GM23338 (cell line): ENCODE measurements at regions not wholly inside any gene's neighbourhood (a gene's known extent, or its start where the extent isn't known, plus 50 kb on each side); places are given as distances from the start of the nearest gene placed in this dataset.

Experiments used
- ATAC-seq: fragments of 200-7000 bp; cut with Tn5 transposase; 3 replicates; pipeline ENCODE4 v1.9.1; 2020
- DNase-seq: peaks from one replicate; pipeline ENCODE4 v3.0.0-alpha.2; 2015; ENCODE audit warnings: low spot score
- H2AFZ ChIP-seq: fragments of 200-600 bp; sonication (generic); 2 replicates; pipeline ENCODE4 v1.8.0; 2016; ENCODE audit warnings: antibody characterized with exemption, mild to moderate bottlenecking, moderate library complexity
- H3F3A ChIP-seq: fragments of 200-600 bp; sonication (generic); replicated peaks from 2 replicates; pipeline ENCODE4 v1.8.0; 2017; ENCODE audit warnings: antibody characterized with exemption, mixed run types, low read depth
- H3K27ac ChIP-seq: fragments of 200-600 bp; sonication (generic); 2 replicates; pipeline ENCODE4 v1.6.1; 2016; ENCODE audit warnings: low read depth
- H3K27me3 ChIP-seq: fragments of 200-600 bp; sonication (generic); 2 replicates; pipeline ENCODE4 v1.8.0; 2016; ENCODE audit warnings: mild to moderate bottlenecking, mixed run types, moderate library complexity; ENCODE audit not compliant: insufficient read depth
- H3K36me3 ChIP-seq: fragments of 200-600 bp; sonication (generic); 2 replicates; pipeline ENCODE4 v1.8.0; 2016; ENCODE audit warnings: mild to moderate bottlenecking; ENCODE audit not compliant: insufficient read depth
- H3K4me1 ChIP-seq: fragments of 200-600 bp; sonication (generic); 2 replicates; pipeline ENCODE4 v1.8.0; 2016; ENCODE audit warnings: mild to moderate bottlenecking, moderate library complexity; ENCODE audit not compliant: insufficient read depth
- H3K4me2 ChIP-seq: fragments of 200-600 bp; sonication (generic); 2 replicates; pipeline ENCODE4 v1.7.1; 2017; ENCODE audit warnings: mixed run types
- H3K4me3 ChIP-seq: fragments of 200-600 bp; sonication (generic); 2 replicates; pipeline ENCODE4 v1.6.1; 2016; ENCODE audit warnings: mixed run types
- H3K79me2 ChIP-seq: fragments of 200-600 bp; sonication (generic); replicated peaks from 2 replicates; pipeline ENCODE4 v1.8.0; 2017; ENCODE audit warnings: mild to moderate bottlenecking; ENCODE audit not compliant: insufficient read depth
- H3K9me2 ChIP-seq: fragments of 200-600 bp; sonication (generic); 2 replicates; pipeline ENCODE4 v1.8.0; 2017; ENCODE audit not compliant: insufficient read depth
- H4K20me1 ChIP-seq: fragments of 200-600 bp; sonication (generic); replicated peaks from 2 replicates; pipeline ENCODE4 v1.8.0; 2017; ENCODE audit warnings: mild to moderate bottlenecking; ENCODE audit not compliant: insufficient read depth
- H3K27ac Mint-ChIP-seq: 2 replicates; pipeline ENCODE4 v1.8.0; 2020; ENCODE audit warnings: inconsistent platforms, mild to moderate bottlenecking, moderate library complexity, mixed read lengths
- H3K27me3 Mint-ChIP-seq: 3 replicates; pipeline ENCODE4 v1.8.0; 2022; ENCODE audit warnings: low read depth, mild to moderate bottlenecking, moderate library complexity, mixed read lengths, inconsistent platforms; ENCODE audit not compliant: insufficient read depth, poor library complexity
- H3K36me3 Mint-ChIP-seq: 3 replicates; pipeline ENCODE4 v1.8.0; 2021; ENCODE audit warnings: low read depth, mild to moderate bottlenecking, inconsistent platforms, moderate library complexity, mixed read lengths
- H3K4me1 Mint-ChIP-seq: 3 replicates; pipeline ENCODE4 v1.8.0; 2020; ENCODE audit warnings: mild to moderate bottlenecking, inconsistent platforms, mixed read lengths
- H3K4me3 Mint-ChIP-seq: 3 replicates; pipeline ENCODE4 v1.8.0; 2021; ENCODE audit warnings: moderate library complexity, mild to moderate bottlenecking, inconsistent platforms, mixed read lengths
- H3K9me3 Mint-ChIP-seq: 3 replicates; pipeline ENCODE4 v1.8.0; 2020; ENCODE audit warnings: moderate library complexity, mild to moderate bottlenecking, inconsistent platforms, mixed read lengths
- CREB1 ChIP-seq: fragments of 250-450 bp; sonication (Bioruptor Pico); IDR thresholded peaks from 2 replicates; pipeline ENCODE4 v1.5.0; 2020; ENCODE audit warnings: low read depth, mild to moderate bottlenecking, moderate library complexity
- EZH2 ChIP-seq: fragments of 200-600 bp; sonication (generic); IDR thresholded peaks from one replicate; pipeline ENCODE4 v1.8.0; 2017; ENCODE audit warnings: antibody characterized with exemption, mild to moderate bottlenecking, low read depth; ENCODE audit not compliant: unreplicated experiment
- EZH2phosphoT487 ChIP-seq: fragments of 200-600 bp; sonication (generic); IDR thresholded peaks from one replicate; pipeline ENCODE4 v1.8.1; 2018; ENCODE audit warnings: antibody characterized with exemption; ENCODE audit not compliant: unreplicated experiment
- JUNB ChIP-seq: IDR thresholded peaks from one replicate; pipeline ENCODE4 v1.6.1; 2016; ENCODE audit warnings: antibody characterized with exemption; ENCODE audit not compliant: unreplicated experiment
- NANOG ChIP-seq: IDR thresholded peaks from 2 replicates; pipeline ENCODE4 v1.6.1; 2016; ENCODE audit warnings: antibody characterized with exemption, borderline replicate concordance
- STAT1 ChIP-seq: IDR thresholded peaks from one replicate; pipeline ENCODE4 v1.6.1; 2016; ENCODE audit warnings: antibody characterized with exemption; ENCODE audit not compliant: unreplicated experiment
- ZNF331 ChIP-seq: fragments of 250-450 bp; sonication (Bioruptor Pico); IDR thresholded peaks from 2 replicates; pipeline ENCODE4 v1.5.0; 2020; ENCODE audit warnings: low read depth, mild to moderate bottlenecking, moderate library complexity
- TF ChIP-seq, protein P1 (sequence below): IDR thresholded peaks from one replicate; pipeline ENCODE4 v1.6.1; 2018; ENCODE audit warnings: antibody characterized with exemption; ENCODE audit not compliant: unreplicated experiment
- TF ChIP-seq, protein P2 (sequence below), 2 experiments: fragments of 200-600 bp in 1 of 2; sonication (generic) in 1 of 2; conservative IDR thresholded peaks; 2 replicates each; pipeline versions ENCODE4 v1.5.1 to v1.6.1; 2016 to 2017; ENCODE audit warnings: antibody characterized with exemption in 2 of 2, low read depth in 2 of 2, mild to moderate bottlenecking in 2 of 2, moderate library complexity in 1 of 2
- TF ChIP-seq, protein P3 (sequence below): IDR thresholded peaks from 2 replicates; pipeline ENCODE4 v1.6.1; 2016; ENCODE audit warnings: antibody characterized with exemption
- TF ChIP-seq, protein P4 (sequence below): fragments of 250-450 bp; sonication (Bioruptor Pico); IDR thresholded peaks from 2 replicates; pipeline ENCODE4 v1.5.0; 2020; ENCODE audit warnings: mild to moderate bottlenecking, moderate library complexity

DNA sequence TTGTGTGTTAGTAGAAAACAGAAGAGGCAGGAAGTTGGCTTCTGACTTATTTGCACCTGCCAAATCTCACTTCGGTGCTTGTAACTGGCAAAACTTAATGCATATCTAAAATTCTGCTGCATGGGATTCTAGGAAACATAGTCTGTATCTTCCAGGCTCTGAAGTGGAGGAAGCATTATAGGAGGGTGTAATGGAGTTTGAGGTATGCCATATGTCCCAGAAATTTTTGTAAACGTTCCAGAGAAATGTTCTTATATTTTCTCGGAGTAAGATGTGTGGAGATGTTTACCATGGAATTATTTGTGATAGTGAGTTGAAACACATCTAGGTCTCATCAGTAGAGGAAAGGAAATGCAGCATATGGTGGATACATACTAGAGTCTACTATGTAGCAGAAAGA is 1329.0 kb upstream of the NUDT12 start:
- Mint-ChIP-seq H3K27ac (no peak overlapping the region), H3K4me3 (no peak overlapping the region), H3K36me3 (no peaks in the 10 kb centered on the region), H3K27me3 (no peaks in the 10 kb centered on the region), H3K4me1 (no peaks in the 10 kb centered on the region; the same call in 1 of the 3 replicates), H3K9me3 (no peaks in the 10 kb centered on the region)
- no peaks in the 10 kb centered on the region for H3K27me3 ChIP-seq
- DNase-seq (no peak), ATAC-seq (no peak)
- H3K27ac ChIP-seq: no peak overlapping the region
- no peak overlapping the region for H3K4me3 ChIP-seq
- no peaks in the 10 kb centered on the region for H3K4me1 ChIP-seq
- TF ChIP-seq, protein P1, sequence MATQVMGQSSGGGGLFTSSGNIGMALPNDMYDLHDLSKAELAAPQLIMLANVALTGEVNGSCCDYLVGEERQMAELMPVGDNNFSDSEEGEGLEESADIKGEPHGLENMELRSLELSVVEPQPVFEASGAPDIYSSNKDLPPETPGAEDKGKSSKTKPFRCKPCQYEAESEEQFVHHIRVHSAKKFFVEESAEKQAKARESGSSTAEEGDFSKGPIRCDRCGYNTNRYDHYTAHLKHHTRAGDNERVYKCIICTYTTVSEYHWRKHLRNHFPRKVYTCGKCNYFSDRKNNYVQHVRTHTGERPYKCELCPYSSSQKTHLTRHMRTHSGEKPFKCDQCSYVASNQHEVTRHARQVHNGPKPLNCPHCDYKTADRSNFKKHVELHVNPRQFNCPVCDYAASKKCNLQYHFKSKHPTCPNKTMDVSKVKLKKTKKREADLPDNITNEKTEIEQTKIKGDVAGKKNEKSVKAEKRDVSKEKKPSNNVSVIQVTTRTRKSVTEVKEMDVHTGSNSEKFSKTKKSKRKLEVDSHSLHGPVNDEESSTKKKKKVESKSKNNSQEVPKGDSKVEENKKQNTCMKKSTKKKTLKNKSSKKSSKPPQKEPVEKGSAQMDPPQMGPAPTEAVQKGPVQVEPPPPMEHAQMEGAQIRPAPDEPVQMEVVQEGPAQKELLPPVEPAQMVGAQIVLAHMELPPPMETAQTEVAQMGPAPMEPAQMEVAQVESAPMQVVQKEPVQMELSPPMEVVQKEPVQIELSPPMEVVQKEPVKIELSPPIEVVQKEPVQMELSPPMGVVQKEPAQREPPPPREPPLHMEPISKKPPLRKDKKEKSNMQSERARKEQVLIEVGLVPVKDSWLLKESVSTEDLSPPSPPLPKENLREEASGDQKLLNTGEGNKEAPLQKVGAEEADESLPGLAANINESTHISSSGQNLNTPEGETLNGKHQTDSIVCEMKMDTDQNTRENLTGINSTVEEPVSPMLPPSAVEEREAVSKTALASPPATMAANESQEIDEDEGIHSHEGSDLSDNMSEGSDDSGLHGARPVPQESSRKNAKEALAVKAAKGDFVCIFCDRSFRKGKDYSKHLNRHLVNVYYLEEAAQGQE: no peak
- TF ChIP-seq, protein P2, sequence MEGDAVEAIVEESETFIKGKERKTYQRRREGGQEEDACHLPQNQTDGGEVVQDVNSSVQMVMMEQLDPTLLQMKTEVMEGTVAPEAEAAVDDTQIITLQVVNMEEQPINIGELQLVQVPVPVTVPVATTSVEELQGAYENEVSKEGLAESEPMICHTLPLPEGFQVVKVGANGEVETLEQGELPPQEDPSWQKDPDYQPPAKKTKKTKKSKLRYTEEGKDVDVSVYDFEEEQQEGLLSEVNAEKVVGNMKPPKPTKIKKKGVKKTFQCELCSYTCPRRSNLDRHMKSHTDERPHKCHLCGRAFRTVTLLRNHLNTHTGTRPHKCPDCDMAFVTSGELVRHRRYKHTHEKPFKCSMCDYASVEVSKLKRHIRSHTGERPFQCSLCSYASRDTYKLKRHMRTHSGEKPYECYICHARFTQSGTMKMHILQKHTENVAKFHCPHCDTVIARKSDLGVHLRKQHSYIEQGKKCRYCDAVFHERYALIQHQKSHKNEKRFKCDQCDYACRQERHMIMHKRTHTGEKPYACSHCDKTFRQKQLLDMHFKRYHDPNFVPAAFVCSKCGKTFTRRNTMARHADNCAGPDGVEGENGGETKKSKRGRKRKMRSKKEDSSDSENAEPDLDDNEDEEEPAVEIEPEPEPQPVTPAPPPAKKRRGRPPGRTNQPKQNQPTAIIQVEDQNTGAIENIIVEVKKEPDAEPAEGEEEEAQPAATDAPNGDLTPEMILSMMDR (conservative IDR thresholded peaks at IDR 0.05; ENCODE audit: low read depth in 2 of 2): no peak
- no peak for TF ChIP-seq JUNB
- TF ChIP-seq EZH2: no peak
- TF ChIP-seq NANOG: no peak
- no peak for TF ChIP-seq ZNF331 (CRISPR knock-in tag)
- TF ChIP-seq, protein P3, sequence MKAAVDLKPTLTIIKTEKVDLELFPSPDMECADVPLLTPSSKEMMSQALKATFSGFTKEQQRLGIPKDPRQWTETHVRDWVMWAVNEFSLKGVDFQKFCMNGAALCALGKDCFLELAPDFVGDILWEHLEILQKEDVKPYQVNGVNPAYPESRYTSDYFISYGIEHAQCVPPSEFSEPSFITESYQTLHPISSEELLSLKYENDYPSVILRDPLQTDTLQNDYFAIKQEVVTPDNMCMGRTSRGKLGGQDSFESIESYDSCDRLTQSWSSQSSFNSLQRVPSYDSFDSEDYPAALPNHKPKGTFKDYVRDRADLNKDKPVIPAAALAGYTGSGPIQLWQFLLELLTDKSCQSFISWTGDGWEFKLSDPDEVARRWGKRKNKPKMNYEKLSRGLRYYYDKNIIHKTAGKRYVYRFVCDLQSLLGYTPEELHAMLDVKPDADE: no peak
- TF ChIP-seq, protein P4, sequence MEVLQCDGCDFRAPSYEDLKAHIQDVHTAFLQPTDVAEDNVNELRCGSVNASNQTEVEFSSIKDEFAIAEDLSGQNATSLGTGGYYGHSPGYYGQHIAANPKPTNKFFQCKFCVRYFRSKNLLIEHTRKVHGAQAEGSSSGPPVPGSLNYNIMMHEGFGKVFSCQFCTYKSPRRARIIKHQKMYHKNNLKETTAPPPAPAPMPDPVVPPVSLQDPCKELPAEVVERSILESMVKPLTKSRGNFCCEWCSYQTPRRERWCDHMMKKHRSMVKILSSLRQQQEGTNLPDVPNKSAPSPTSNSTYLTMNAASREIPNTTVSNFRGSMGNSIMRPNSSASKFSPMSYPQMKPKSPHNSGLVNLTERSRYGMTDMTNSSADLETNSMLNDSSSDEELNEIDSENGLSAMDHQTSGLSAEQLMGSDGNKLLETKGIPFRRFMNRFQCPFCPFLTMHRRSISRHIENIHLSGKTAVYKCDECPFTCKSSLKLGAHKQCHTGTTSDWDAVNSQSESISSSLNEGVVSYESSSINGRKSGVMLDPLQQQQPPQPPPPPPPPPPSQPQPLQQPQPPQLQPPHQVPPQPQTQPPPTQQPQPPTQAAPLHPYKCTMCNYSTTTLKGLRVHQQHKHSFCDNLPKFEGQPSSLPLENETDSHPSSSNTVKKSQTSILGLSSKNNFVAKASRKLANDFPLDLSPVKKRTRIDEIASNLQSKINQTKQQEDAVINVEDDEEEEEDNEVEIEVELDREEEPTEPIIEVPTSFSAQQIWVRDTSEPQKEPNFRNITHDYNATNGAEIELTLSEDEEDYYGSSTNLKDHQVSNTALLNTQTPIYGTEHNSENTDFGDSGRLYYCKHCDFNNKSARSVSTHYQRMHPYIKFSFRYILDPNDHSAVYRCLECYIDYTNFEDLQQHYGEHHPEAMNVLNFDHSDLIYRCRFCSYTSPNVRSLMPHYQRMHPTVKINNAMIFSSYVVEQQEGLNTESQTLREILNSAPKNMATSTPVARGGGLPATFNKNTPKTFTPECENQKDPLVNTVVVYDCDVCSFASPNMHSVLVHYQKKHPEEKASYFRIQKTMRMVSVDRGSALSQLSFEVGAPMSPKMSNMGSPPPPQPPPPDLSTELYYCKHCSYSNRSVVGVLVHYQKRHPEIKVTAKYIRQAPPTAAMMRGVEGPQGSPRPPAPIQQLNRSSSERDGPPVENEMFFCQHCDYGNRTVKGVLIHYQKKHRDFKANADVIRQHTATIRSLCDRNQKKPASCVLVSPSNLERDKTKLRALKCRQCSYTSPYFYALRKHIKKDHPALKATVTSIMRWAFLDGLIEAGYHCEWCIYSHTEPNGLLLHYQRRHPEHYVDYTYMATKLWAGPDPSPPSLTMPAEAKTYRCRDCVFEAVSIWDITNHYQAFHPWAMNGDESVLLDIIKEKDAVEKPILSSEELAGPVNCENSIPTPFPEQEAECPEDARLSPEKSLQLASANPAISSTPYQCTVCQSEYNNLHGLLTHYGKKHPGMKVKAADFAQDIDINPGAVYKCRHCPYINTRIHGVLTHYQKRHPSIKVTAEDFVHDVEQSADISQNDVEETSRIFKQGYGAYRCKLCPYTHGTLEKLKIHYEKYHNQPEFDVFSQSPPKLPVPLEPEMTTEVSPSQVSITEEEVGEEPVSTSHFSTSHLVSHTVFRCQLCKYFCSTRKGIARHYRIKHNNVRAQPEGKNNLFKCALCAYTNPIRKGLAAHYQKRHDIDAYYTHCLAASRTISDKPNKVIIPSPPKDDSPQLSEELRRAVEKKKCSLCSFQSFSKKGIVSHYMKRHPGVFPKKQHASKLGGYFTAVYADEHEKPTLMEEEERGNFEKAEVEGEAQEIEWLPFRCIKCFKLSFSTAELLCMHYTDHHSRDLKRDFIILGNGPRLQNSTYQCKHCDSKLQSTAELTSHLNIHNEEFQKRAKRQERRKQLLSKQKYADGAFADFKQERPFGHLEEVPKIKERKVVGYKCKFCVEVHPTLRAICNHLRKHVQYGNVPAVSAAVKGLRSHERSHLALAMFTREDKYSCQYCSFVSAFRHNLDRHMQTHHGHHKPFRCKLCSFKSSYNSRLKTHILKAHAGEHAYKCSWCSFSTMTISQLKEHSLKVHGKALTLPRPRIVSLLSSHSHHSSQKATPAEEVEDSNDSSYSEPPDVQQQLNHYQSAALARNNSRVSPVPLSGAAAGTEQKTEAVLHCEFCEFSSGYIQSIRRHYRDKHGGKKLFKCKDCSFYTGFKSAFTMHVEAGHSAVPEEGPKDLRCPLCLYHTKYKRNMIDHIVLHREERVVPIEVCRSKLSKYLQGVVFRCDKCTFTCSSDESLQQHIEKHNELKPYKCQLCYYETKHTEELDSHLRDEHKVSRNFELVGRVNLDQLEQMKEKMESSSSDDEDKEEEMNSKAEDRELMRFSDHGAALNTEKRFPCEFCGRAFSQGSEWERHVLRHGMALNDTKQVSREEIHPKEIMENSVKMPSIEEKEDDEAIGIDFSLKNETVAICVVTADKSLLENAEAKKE (CRISPR knock-in tag): no peak
- TF ChIP-seq STAT1: no peak
- TF ChIP-seq EZH2phosphoT487: no peak
- no peak for TF ChIP-seq CREB1 (CRISPR knock-in tag)
- H3K9me2 ChIP-seq: no peaks in the 10 kb centered on the region
- H3F3A ChIP-seq: no peaks in the 10 kb centered on the region
- H4K20me1 ChIP-seq: no peaks in the 10 kb centered on the region
- H3K79me2 ChIP-seq: no peaks in the 10 kb centered on the region
- no peaks in the 10 kb centered on the region for H3K36me3 ChIP-seq
- H3K4me2 ChIP-seq: no peak overlapping the region
- H2AFZ ChIP-seq: no peak overlapping the region
